GM19023 (cell line): ENCODE measurements at regions not wholly inside any gene's neighbourhood (a gene's known extent, or its start where the extent isn't known, plus 50 kb on each side); places are given as distances from the start of the nearest gene placed in this dataset.
"Not testable (repeated sequence)": the region's sequence is repeated elsewhere in the genome, so short reads cannot be mapped to it uniquely, and the experiment has no call there.

Source experiments
- ATAC-seq: cut with Tn5 transposase; IDR thresholded peaks from one replicate; pipeline ENCODE4 v1.9.1; 2021; ENCODE audit warnings: mild to moderate bottlenecking, moderate library complexity; ENCODE audit not compliant: unreplicated experiment

GRCh38 chr11:25742800-25743199, 589.1 kb upstream of the ANO3 start:
- no peak for ATAC-seq

GRCh38 chr11:25755381-25755780, 576.5 kb upstream of the ANO3 start:
- no peak for ATAC-seq

GRCh38 chr11:25755918-25756584, 575.9 kb upstream of the ANO3 start:
- ATAC-seq = no peak

- ATAC-seq = no peak
Observed at GRCh38 chr11:25758145-25758661, 573.7 kb upstream of the ANO3 start.

GRCh38 chr11:25766332-25767015, 565.5 kb upstream of the ANO3 start:
- no peak for ATAC-seq

GRCh38 chr11:25769287-25769686, 562.6 kb upstream of the ANO3 start:
- ATAC-seq = no peak

- no peak for ATAC-seq
Observed at GRCh38 chr11:25771605-25772004, 560.3 kb upstream of the ANO3 start.

- ATAC-seq = no peak
Observed at GRCh38 chr11:25775603-25776002, 556.3 kb upstream of the ANO3 start.

GRCh38 chr11:25776238-25776637, 555.7 kb upstream of the ANO3 start:
- ATAC-seq = no peak

- ATAC-seq = no peak
Observed at GRCh38 chr11:25777343-25777742, 554.6 kb upstream of the ANO3 start.

- no peak for ATAC-seq
Observed at GRCh38 chr11:25779033-25779432, 552.9 kb upstream of the ANO3 start.

- no peak for ATAC-seq
Observed at GRCh38 chr11:25787416-25787815, 544.5 kb upstream of the ANO3 start.

- no peak for ATAC-seq
Observed at GRCh38 chr11:25790396-25790795, 541.5 kb upstream of the ANO3 start.

GRCh38 chr11:25793637-25794036, 538.3 kb upstream of the ANO3 start:
- ATAC-seq = no peak

GRCh38 chr11:25794804-25795203, 537.1 kb upstream of the ANO3 start:
- no peak for ATAC-seq

- no peak for ATAC-seq
Observed at GRCh38 chr11:25816411-25816810, 515.5 kb upstream of the ANO3 start.

- ATAC-seq = no peak
Observed at GRCh38 chr11:25824688-25825087, 507.2 kb upstream of the ANO3 start.

- ATAC-seq = not testable (repeated sequence)
Observed at GRCh38 chr11:25831485-25831884, 500.4 kb upstream of the ANO3 start.

- ATAC-seq = no peak
Observed at GRCh38 chr11:25838918-25839625, 492.9 kb upstream of the ANO3 start.

- no peak for ATAC-seq
Observed at GRCh38 chr11:25844811-25845210, 487.1 kb upstream of the ANO3 start.

GRCh38 chr11:25855916-25856315, 476.0 kb upstream of the ANO3 start:
- no peak for ATAC-seq

GRCh38 chr11:25859776-25860175, 472.2 kb upstream of the ANO3 start:
- no peak for ATAC-seq
